GM12872 (cell line): ENCODE measurements at regions not wholly inside any gene's neighbourhood (a gene's known extent, or its start where the extent isn't known, plus 50 kb on each side); places are given as distances from the start of the nearest gene placed in this dataset.

Experiments
- TF ChIP-seq, protein P1 (sequence below): IDR thresholded peaks from 3 replicates; pipeline ENCODE4 v1.5.1; 2011; ENCODE audit warnings: low read depth, mild to moderate bottlenecking, low read length, moderate library complexity; ENCODE audit not compliant: insufficient read depth

DNA sequence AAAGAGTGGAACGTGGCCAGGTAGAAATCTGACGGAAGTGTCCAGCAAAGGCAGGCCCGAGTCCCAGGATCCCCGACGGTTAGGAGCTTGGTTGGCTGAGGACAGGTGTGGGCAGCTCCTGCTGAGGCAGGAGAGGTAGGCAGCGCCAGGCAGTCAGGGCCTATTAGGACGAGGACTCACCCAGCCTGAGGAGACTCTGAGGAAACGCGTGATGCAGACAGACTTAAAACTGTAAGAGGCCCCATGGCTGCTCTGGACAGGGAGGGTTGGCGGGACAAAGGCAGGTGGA lies 255.7 kb upstream of the SFSWAP start:
- TF ChIP-seq, protein P1, sequence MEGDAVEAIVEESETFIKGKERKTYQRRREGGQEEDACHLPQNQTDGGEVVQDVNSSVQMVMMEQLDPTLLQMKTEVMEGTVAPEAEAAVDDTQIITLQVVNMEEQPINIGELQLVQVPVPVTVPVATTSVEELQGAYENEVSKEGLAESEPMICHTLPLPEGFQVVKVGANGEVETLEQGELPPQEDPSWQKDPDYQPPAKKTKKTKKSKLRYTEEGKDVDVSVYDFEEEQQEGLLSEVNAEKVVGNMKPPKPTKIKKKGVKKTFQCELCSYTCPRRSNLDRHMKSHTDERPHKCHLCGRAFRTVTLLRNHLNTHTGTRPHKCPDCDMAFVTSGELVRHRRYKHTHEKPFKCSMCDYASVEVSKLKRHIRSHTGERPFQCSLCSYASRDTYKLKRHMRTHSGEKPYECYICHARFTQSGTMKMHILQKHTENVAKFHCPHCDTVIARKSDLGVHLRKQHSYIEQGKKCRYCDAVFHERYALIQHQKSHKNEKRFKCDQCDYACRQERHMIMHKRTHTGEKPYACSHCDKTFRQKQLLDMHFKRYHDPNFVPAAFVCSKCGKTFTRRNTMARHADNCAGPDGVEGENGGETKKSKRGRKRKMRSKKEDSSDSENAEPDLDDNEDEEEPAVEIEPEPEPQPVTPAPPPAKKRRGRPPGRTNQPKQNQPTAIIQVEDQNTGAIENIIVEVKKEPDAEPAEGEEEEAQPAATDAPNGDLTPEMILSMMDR = no peak

DNA sequence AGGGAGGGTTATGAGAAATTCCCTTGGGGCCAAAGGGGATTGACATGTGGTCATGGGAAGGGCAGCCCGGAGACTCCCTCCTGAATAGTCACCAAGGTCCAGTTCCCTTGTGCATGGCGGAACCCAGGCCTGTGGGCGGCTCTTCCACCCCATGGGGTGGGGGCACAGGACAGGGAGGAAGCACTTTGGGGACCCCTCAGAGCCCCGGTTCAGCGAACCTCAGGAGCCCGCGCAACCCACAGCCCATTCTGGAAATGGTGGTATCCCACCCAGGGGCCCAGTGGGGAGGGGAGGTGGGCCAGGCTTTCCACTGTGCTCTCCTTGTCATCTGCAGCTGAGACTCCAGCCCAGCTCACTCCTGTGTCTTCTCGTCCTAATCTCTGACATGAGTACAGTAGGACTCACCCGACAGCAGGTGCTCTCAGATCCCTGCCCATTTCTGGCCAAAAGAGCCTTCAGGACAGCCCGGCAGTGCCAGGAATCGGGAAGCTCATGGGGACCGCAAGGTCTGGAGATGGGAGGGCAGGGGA lies 255.2 kb upstream of the SFSWAP start:
- TF ChIP-seq, protein P1 = no peak

DNA sequence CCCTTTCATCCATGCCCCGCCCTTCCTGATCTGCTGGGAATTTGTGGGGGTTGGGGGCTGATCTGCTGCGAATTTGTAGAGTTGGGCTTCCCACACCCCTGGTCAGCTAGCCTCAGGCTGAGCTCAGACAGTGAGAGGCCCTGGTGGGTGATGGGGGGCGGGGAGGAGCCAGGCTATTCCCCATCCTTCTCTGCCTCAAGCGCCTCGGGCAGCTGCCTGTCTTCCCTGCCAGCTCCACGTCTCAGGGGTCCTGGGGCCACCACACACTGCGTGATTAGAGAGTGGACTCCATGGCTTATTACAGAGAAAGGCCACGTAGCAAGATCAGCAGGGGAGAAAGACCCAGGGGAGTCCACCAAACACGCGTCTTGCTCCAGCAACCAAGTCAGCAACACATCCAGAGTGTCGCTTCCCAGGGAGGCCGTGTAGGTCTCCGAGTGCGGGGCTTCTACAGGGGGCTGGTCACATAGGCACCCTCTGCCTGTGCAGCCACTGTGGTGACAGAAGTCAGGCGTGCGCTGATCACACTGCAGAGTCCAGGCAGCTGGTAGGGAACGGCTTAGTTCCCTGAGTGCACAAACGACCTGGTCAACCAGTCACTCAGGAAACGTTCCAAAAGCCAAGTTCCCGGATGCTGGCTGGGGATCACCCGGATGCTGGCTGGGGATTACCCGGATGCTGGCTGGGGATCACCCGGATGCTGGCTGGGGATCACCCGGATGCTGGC lies 254.4 kb upstream of the SFSWAP start:
- TF ChIP-seq, protein P1 = no peak

DNA sequence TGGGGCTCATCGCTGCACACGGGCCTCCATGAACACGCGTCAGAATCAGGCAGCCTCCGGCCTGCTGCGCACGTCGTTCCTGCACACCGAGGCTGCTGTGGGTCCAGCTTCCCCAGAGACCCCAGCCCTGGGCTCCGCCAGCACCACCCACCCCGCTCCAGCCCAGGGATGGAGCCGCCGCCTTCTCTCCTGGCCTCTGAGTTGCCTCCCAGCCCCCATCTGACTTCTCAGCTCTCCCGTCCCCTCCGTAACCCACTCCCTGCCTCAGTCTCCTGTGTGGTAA lies 253.9 kb upstream of the SFSWAP start:
- TF ChIP-seq, protein P1 = no peak

DNA sequence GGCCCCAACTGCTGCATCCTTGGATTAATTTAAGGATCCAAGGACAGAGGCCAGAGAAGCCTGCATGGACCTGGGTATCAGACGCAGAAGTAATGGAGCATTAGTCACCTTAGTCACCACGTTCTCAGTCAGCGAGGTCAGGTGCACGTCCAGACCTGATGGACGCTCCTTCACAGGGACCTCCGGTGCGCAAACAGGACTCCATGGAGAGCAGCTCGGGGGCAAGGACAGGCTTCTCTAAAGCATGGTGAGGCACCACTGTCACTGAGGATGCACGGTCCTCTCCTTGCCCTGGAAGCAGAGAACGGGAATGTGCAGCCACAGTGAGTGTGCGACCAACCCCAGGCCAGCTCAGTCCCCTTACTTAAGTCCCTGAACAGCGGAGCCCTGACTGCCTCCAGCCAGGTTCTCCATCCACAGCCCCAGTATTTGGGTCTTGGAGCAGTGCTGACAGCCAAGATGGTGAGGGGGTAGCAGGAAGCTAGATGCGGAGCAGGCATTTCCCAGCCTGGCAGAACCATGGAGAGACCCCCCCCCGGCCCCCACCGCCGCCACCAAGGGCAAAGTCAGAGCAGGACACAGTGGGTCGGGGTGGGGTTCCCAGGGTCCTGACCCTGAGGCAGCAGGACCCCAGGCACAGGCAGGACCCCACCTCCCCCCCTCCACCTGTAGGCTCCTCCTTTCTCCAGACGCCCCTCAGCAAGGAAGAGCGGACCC lies 253.4 kb upstream of the SFSWAP start:
- TF ChIP-seq, protein P1 = no peak

DNA sequence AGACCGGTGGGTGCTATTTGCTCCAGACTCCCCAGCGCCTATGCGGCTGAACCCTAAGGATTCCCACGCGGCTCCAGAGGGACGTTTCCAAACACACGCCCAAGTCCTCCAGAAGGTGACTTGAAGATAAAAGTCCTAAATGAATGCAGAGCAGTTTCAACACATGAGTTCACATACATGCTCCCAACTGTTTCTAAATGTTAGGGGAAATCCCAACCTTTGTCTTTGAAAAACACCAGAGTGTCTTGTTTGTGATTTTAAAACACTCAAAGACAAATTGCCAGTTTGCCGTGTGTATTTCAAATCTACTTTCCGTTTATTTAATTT lies 252.9 kb upstream of the SFSWAP start:
- TF ChIP-seq, protein P1 = no peak

DNA sequence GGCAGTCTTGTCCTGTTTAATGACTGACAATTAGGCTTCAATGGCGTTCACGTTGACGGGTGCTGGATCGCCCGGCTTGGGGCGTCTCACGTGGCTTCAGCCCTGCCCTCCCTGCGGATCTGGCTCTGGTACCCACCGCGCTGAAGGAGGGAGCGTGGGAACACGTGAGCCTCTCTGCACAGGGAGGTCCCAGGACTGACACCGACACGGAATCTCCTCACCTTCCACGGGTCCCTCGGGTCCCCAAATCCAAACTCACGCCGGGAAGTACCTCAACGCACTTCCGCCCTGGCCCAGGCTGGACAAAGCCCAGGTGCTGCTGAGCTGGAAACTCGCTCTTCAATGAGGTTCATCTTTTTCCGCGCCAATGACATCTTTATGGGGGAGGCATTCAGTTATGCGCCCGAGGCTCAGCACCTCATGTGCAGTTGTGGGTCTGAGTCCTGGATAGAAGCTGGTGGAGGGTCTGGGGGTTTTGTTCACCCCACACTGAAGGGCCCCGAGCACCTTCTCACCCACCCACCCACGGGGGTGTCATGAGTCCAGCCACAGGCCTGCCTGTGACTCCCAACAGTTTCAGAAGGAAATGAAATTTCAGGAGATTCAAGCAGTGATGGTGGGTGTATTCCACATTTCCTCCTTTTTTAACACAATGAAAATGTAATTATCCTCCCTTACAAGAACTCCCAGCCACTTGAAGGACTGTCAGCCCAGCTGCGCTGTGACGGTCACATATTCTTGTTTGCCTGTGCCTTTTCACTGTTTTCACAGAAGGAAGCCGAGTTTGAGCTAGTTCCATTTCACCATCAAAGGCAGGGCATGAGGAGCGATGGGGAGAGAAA lies 251.7 kb upstream of the SFSWAP start:
- TF ChIP-seq, protein P1 = no peak
